ENCODE measurements at regions not wholly inside any gene's neighbourhood (a gene's known extent, or its start where the extent isn't known, plus 50 kb on each side); places are given as distances from the start of the nearest gene placed in this dataset.

DNA sequence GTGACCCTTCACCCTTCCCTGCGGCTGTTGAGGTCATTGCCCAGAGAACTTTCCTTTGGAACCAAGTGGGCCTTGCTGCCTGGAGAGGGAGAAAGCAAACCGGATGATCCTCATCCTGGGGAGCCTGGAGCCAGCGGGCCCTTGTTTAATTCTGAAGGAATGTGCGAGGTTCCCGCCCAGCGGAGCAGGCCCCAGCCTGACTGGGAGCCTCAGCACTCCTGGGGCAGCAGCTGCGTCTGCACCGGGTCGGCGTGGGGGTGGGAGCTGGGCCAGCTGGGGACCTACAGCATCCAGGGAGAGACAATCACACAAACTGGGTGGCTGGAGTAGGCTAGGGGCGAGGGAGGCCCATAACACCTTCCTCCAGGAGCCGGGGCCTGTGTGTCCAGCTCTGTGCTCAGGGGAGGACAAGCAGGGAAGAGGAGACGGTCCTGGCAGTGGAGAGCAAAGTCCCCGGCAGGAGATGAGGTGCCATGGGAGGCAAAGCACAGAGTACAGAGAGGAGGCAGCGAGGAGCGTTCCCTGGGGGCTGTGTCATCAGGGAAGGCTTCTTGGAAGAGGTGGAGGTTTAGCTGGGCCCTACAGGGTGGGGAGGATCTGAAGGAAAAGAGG is 61.9 kb upstream of the HAAO start:
- H3K9me3 ChIP-seq (ENCODE audit: control insufficient read depth, insufficient read depth, low read length): no peaks in the 10 kb centered on the region
- H3K27ac ChIP-seq (ENCODE audit: low read depth, low read length): no peak overlapping the region
- 0 out of 2 replicates have a peak, but pooled peaks cover 2% of the 10 kb centered on the region for H3K27me3 ChIP-seq (ENCODE audit: control insufficient read depth, low read length)
- H3K4me2 ChIP-seq (ENCODE audit: low read length): no peak overlapping the region
- H4K20me1 ChIP-seq (ENCODE audit: control insufficient read depth, insufficient read depth, low read depth, low read length): no peaks in the 10 kb centered on the region
- no peaks in the 10 kb centered on the region for H3K9me2 ChIP-seq (replicated peaks; ENCODE audit: control insufficient read depth, low read length)
- H3K4me3 ChIP-seq (ENCODE audit: low read length): no peak overlapping the region
- H3K79me2 ChIP-seq (ENCODE audit: control insufficient read depth, low read length): no peaks in the 10 kb centered on the region
- H3K4me1 ChIP-seq (ENCODE audit: control insufficient read depth, low read length): no peaks in the 10 kb centered on the region
- TF ChIP-seq EZH2phosphoT487 (IDR thresholded peaks at IDR 0.05; ENCODE audit: borderline replicate concordance, low read length): no peak
- TF ChIP-seq, protein P1, sequence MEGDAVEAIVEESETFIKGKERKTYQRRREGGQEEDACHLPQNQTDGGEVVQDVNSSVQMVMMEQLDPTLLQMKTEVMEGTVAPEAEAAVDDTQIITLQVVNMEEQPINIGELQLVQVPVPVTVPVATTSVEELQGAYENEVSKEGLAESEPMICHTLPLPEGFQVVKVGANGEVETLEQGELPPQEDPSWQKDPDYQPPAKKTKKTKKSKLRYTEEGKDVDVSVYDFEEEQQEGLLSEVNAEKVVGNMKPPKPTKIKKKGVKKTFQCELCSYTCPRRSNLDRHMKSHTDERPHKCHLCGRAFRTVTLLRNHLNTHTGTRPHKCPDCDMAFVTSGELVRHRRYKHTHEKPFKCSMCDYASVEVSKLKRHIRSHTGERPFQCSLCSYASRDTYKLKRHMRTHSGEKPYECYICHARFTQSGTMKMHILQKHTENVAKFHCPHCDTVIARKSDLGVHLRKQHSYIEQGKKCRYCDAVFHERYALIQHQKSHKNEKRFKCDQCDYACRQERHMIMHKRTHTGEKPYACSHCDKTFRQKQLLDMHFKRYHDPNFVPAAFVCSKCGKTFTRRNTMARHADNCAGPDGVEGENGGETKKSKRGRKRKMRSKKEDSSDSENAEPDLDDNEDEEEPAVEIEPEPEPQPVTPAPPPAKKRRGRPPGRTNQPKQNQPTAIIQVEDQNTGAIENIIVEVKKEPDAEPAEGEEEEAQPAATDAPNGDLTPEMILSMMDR (IDR thresholded peaks at IDR 0.05; ENCODE audit: low read depth, low read length, poor library complexity, severe bottlenecking): no peak
- H3K36me3 ChIP-seq (ENCODE audit: control insufficient read depth, low read length): no peaks in the 10 kb centered on the region
- no peaks in the 10 kb centered on the region for H3F3A ChIP-seq (ENCODE audit: control insufficient read depth, insufficient read depth)

- Histone ChIP-seq H3K27me3 (ENCODE audit: control insufficient read depth, low read length) (0 out of 2 replicates have a peak, but pooled peaks cover 2% of the 10 kb centered on the region), H3K4me3 (ENCODE audit: low read length) (no peak overlapping the region), H4K20me1 (ENCODE audit: control insufficient read depth, insufficient read depth, low read depth, low read length) (no peaks in the 10 kb centered on the region), H3K9me2 (replicated peaks; ENCODE audit: control insufficient read depth, low read length) (no peaks in the 10 kb centered on the region), H3K9me3 (ENCODE audit: control insufficient read depth, insufficient read depth, low read length) (no peaks in the 10 kb centered on the region), H3K27ac (ENCODE audit: low read depth, low read length) (no peak overlapping the region), H3K4me1 (ENCODE audit: control insufficient read depth, low read length) (no peaks in the 10 kb centered on the region), H3F3A (ENCODE audit: control insufficient read depth, insufficient read depth) (no peaks in the 10 kb centered on the region), H3K4me2 (ENCODE audit: low read length) (no peak overlapping the region), H3K36me3 (ENCODE audit: control insufficient read depth, low read length) (no peaks in the 10 kb centered on the region), H3K79me2 (ENCODE audit: control insufficient read depth, low read length) (no peaks in the 10 kb centered on the region)
- TF ChIP-seq, protein P1 (IDR thresholded peaks at IDR 0.05; ENCODE audit: low read depth, low read length, poor library complexity, severe bottlenecking): no peak
- TF ChIP-seq EZH2phosphoT487 (IDR thresholded peaks at IDR 0.05; ENCODE audit: borderline replicate concordance, low read length): no peak
These were observed 61.3 kb upstream of the HAAO start for GRCh38 chr2:42853549-42854206.

DNA sequence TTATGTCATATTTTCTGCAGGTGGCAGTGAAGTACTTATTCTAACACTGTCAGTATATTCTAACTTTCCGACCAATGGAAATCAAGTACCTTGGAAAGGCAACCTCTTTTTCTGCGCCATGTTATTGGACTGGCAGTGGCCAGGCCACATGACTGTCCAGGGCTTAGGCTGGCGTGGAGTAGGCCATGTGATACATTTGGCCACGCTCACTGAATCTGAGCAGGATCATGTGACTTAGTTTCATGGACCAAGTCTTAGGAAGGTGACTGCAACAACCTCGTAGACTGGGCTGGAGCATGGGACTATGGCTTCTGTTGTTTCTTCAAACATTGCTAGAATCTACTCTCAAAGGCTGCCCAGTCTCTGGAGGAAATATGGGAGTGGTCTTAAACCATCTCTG is 60.4 kb upstream of the HAAO start:
- no peak overlapping the region for H3K4me2 ChIP-seq (ENCODE audit: low read length)
- no peak overlapping the region for H3K27ac ChIP-seq (ENCODE audit: low read depth, low read length)
- TF ChIP-seq, protein P1 (IDR thresholded peaks at IDR 0.05; ENCODE audit: low read depth, low read length, poor library complexity, severe bottlenecking): no peak
- TF ChIP-seq EZH2phosphoT487 (IDR thresholded peaks at IDR 0.05; ENCODE audit: borderline replicate concordance, low read length): no peak
- H3K9me2 ChIP-seq (replicated peaks; ENCODE audit: control insufficient read depth, low read length): no peaks in the 10 kb centered on the region
- H3K9me3 ChIP-seq (ENCODE audit: control insufficient read depth, insufficient read depth, low read length): no peaks in the 10 kb centered on the region
- H3K27me3 ChIP-seq (ENCODE audit: control insufficient read depth, low read length): 0 out of 2 replicates have a peak, but pooled peaks cover 2% of the 10 kb centered on the region
- no peaks in the 10 kb centered on the region for H4K20me1 ChIP-seq (ENCODE audit: control insufficient read depth, insufficient read depth, low read depth, low read length)
- H3K4me3 ChIP-seq (ENCODE audit: low read length): no peak overlapping the region
- H3K36me3 ChIP-seq (ENCODE audit: control insufficient read depth, low read length): no peaks in the 10 kb centered on the region
- no peaks in the 10 kb centered on the region for H3K79me2 ChIP-seq (ENCODE audit: control insufficient read depth, low read length)
- no peaks in the 10 kb centered on the region for H3K4me1 ChIP-seq (ENCODE audit: control insufficient read depth, low read length)
- no peaks in the 10 kb centered on the region for H3F3A ChIP-seq (ENCODE audit: control insufficient read depth, insufficient read depth)
